Stromal cell of bone marrow (primary cell): ENCODE measurements at regions not wholly inside any gene's neighbourhood (a gene's known extent, or its start where the extent isn't known, plus 50 kb on each side); places are given as distances from the start of the nearest gene placed in this dataset.
A peak's percentile ranks its signal among the peaks of the same experiment; 100 is the strongest.

Experiments
- DNase-seq: peaks from one replicate; pipeline ENCODE4 v3.0.0-alpha.2; 2012; ENCODE audit warnings: low read depth

DNA sequence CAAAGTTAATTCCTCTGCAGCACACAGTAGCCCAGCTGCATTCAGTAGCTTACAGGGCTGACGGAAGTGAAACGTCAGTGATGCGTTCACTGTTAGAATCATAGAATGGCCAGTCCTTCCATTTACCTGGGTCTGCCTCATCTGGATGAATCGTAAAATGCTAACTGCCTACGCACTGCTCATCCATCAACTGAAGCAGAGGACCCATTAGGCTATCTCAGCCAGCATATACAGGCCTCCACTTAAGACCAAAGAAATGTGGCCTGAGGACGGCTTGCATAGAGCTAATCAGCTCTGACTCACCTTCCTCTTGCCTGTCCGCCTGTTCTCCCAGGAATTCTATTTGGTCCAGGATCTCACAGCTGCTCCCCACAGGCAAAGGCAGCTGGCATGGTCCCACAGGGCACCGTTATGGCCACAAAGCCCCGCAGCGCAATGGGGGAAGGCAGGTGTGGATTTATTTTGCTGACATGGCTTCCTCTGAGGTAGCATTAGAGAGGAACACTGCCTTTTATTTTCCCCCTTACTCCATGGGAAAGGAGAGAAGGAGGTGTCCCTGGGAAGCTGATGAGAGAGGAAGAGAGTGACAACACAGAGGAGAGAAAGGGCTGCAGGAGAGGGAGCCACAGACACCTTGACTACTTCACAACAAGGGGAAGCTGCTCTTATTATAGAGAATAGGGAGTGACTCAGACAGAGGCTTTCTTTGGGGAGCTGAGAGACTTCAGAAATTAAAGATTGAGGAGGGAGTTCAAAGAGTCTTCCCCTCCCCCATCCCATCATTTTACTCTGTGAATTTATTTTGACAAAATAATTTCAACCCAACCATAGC lies 177.6 kb downstream of the HHIPL2 start:
- DNase-seq, result no peak

DNA sequence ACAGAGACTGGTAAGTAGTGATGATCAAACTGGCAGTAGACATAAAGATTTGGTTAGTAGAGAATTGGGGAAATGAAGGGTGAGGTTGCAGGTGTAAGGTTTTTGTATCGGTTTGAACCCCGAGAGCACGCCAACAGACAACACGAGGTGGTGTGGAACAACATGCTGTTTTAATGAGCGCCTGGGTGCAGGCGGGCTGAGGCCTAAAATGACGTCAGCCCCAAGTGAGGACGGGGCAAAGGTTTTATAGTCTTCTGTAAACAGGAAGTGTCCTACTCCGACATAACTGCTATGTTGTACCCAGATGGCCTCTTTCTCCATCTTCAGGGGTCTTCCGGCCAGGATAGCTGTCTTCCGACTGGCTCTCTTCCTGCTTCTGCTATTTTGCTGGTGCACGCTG lies 178.8 kb downstream of the HHIPL2 start:
- DNase-seq, result no peak

GRCh38 chr1:222358100-222358499 lies 189.8 kb downstream of the HHIPL2 start:
- DNase-seq, result no peak

DNA sequence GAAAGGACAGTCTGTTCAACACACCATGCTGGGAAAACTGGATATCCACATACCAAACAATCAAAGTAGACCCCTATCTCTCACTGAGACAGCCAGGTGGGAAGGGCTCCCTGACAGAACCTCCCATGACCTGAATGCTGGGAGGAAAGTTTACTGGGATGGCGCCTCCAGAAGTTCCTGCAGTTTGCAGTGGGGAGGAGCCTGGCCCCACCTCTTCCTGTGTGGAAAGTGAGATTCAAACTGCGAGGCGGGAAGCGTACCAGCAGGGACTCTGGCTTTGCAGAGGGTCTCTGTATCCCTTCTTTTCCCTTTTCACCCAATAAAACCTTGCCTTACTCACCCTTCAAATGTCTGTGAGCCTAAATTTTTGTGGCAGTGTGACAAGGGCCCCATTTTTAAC lies 190.7 kb downstream of the HHIPL2 start:
- no peak for DNase-seq

DNA sequence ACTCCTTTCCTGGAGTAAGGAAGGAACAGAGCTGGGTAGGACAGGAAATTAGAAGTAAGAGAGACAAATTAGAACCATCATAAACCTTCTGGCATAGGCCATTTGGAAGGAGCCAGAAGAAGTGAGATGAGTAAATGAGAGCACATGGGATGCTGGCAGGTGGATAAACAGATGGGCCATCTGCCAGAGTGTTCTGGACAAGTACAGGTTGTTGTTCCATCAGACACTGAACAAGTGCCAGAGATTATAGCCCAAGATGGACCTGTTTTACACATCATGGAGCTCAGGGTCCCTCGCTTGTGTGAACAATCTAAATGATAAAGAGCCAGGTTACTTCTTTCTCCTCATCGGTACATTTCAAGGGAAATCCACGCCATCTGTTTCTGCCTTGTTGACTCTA lies 200.3 kb downstream of the HHIPL2 start:
- no peak for DNase-seq

DNA sequence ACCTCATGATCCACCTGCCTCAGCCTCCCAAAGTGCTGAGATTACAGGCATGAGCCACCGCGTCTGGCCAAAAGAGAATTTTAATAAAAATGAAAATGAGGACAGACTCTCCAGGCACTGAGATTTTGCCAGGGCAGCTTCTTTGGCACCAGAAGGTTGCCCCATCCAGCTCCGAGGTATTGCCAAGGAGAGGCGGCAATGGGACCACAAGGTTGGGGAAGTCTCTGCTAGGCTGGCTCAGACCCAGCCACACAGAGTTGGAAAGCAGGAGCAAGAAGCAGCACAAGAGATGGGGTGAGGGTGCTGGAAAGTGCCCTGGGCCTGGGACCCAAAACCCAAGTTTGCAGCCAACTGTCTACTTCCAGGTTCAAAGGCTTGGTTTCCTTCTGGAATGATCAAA lies 200.9 kb downstream of the HHIPL2 start:
- DNase-seq, result no peak

DNA sequence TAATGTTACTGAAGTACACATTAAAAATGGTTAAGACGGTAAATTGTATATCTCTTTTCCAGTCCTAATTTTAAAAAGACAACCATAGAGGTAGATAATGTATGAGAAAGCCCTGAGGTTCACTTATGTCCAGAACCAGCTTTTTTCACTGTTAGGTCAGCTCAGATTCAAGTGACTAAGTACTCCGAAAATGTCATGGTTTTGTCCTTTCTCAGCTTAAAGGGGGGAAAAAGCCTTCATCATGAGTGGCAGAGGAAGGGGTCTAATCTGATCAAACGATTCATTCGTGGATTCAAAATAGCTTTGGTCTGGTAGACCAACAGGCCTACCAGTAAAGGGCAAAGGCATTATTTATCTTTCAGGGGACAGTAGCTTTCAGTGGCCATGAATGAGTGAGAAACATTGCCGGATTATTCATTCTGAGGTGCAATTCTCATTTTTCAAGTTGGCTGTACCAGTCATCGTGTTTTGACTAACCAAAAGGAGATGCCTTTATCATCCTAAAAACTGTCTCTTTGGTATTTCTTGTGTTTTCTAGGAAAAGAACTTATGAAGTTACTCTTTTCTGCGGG lies 208.4 kb downstream of the HHIPL2 start:
- no peak for DNase-seq

DNA sequence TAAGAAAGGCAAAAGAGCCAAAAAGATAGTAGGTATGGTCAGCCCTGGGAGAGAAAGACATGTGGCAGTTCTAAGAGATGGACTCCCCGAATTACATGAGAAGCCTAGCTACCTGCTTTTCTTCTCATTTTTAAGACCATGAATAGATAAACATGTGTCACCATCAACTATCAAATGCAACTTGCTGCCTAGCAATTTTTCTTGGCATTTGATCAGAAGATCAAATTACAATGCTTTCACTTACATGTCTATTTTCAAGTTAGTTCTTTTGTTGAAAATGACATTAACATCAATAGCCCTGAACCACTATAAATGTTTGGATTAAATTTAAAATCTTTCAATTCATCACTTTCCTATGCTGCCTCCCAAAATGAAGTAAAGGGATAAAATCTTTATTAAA lies 212.3 kb downstream of the HHIPL2 start:
- no peak for DNase-seq

- no peak for DNase-seq
These were observed 213.8 kb downstream of the HHIPL2 start for GRCh38 chr1:222334026-222334680.

DNA sequence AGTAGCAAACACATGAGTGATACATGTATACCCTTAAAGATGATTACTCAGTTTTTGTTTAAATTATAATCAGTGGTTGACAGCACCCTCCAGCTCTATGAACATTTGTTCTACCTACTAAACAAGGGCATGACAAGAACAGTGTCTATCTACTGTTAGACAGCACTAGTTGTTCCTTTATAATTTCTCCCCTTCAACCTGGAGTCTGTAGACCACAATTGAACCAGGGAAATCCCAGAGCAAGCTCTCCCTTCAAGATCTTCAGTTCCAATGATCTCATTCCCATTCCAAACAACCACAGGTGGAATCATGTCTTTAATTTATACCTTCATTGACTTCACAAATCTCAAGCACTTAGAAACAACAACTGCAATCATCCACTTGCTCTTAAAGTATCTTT lies 216.1 kb downstream of the HHIPL2 start:
- no peak for DNase-seq

DNA sequence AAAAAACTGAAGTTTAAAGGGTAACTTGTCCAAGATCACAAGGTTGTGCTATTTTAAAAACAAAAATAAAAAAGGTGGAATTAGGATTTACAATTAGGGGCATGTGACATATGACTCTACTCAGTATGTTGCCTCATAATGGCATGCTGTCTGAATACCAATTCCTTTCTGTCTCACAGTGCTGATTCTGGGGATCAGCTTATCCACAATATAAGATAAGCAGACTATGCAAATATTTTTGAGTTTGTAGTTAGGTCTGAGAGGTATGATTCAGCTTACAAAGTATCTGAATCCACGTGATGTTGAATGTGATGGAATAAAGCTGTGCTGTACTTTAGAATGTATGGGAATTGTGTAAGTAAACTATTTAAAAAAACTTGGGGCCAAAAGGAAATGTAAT lies 216.6 kb downstream of the HHIPL2 start:
- DNase-seq, result peak; percentile 31

GRCh38 chr1:222329493-222330045 lies 218.3 kb downstream of the HHIPL2 start:
- DNase-seq, result no peak

- no peak for DNase-seq
These were observed 221.2 kb downstream of the HHIPL2 start for GRCh38 chr1:222326710-222327036.

DNA sequence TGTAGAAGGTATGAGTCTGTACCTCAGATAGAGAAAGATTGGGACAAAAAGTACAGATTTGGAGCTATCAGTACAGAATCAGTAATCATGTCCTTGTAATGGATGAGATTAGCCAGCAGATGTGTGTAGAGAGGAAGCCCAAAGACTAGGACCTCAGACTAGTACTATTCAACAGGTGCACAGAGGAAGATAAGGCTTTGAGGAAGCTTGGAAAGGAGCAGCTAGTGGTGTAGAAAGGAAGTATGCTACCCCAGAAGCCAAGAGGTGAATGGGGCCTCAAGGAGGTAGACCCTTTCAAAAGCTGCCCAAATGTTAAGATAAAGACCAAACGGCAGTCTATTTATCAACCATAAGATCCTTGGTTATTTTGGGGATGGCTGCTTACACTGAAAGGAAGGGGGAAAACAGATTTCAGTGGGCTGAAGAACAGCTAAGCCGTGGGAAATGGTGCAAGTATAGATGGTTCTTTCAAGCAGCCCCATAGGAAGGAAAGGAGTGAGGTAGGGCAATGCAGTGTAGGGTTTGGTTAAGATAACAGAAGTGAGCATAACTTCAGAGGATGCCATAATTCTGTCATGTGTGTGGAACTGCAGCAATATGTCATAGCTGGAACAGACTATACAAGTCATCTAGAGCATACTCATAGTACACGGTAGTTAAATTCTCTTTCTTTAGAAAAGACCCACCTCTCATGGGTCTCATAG lies 221.7 kb downstream of the HHIPL2 start:
- no peak for DNase-seq

- no peak for DNase-seq
These were observed 222.4 kb downstream of the HHIPL2 start for GRCh38 chr1:222325506-222325905.

GRCh38 chr1:222314839-222315238 lies 233.1 kb downstream of the HHIPL2 start:
- no peak for DNase-seq

DNA sequence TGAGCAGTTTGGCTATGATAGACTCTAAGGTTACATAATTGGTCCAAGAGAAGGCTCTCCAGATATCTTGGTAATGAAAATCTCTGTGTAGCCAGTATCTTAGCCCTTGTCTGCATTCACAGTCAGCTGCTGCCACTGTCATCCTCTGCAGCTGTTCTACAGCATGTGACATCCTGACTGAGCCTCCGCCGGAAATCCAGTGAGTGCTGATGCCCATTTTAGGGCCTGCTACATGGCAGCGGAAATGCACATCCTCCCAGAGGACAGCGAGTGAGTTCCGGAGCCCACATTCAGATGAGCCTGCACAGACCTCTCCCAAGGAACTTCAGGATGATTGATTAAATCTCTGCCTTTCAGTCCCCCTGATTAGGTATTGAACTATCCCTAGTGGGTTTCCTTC lies 237.1 kb downstream of the HHIPL2 start:
- no peak for DNase-seq

GRCh38 chr1:222307621-222308020 lies 240.3 kb downstream of the HHIPL2 start:
- no peak for DNase-seq

- DNase-seq, result no peak
These were observed 241.4 kb downstream of the HHIPL2 start for GRCh38 chr1:222306512-222306911.

- DNase-seq, result no peak
These were observed 241.9 kb downstream of the HHIPL2 start for GRCh38 chr1:222306011-222306410.

GRCh38 chr1:222301652-222302051 lies 246.3 kb downstream of the HHIPL2 start:
- DNase-seq, result no peak

- no peak for DNase-seq
These were observed 248.4 kb downstream of the HHIPL2 start for GRCh38 chr1:222299524-222299923.

- DNase-seq, result no peak
These were observed 257.0 kb downstream of the HHIPL2 start for GRCh38 chr1:222290866-222291265.
